Hematopoietic multipotent progenitor cell treated with erythropoietin and hydrocortisone succinate and interleukin-3 and kit ligand, for 15 days (in vitro differentiated cells): ENCODE measurements at regions not wholly inside any gene's neighbourhood (a gene's known extent, or its start where the extent isn't known, plus 50 kb on each side); places are given as distances from the start of the nearest gene placed in this dataset.
"Not testable (repeated sequence)": the region's sequence is repeated elsewhere in the genome, so short reads cannot be mapped to it uniquely, and the experiment has no call there.

Experiments
- DNase-seq: peaks from one replicate; pipeline ENCODE4 v3.0.0-alpha.2; 2015; ENCODE audit warnings: low spot score

- no peak for DNase-seq
Measured at GRCh38 chr5:99315413-99316183, 386.8 kb upstream of the CHD1 start.

- no peak for DNase-seq
Measured at GRCh38 chr5:99314721-99315120, 385.9 kb upstream of the CHD1 start.

GRCh38 chr5:99308131-99308530, 379.3 kb upstream of the CHD1 start:
- DNase-seq = no peak

GRCh38 chr5:99305045-99305580, 376.3 kb upstream of the CHD1 start:
- DNase-seq = no peak

- DNase-seq = no peak
Measured at GRCh38 chr5:99285606-99286005, 356.8 kb upstream of the CHD1 start.

- no peak for DNase-seq
Measured at GRCh38 chr5:99275128-99275527, 346.3 kb upstream of the CHD1 start.

GRCh38 chr5:99272576-99272975, 343.8 kb upstream of the CHD1 start:
- DNase-seq = no peak

GRCh38 chr5:99258819-99259218, 330.0 kb upstream of the CHD1 start:
- no peak for DNase-seq

GRCh38 chr5:99248066-99248465, 319.3 kb upstream of the CHD1 start:
- no peak for DNase-seq

- no peak for DNase-seq
Measured at GRCh38 chr5:99247346-99247745, 318.5 kb upstream of the CHD1 start.

- no peak for DNase-seq
Measured at GRCh38 chr5:99243111-99243510, 314.3 kb upstream of the CHD1 start.

- no peak for DNase-seq
Measured at GRCh38 chr5:99239826-99240360, 311.1 kb upstream of the CHD1 start.

- no peak for DNase-seq
Measured at GRCh38 chr5:99191206-99191745, 262.5 kb upstream of the CHD1 start.

- no peak for DNase-seq
Measured at GRCh38 chr5:99187611-99188010, 258.8 kb upstream of the CHD1 start.

GRCh38 chr5:99179206-99179605, 250.4 kb upstream of the CHD1 start:
- no peak for DNase-seq

GRCh38 chr5:99177796-99178195, 249.0 kb upstream of the CHD1 start:
- no peak for DNase-seq

GRCh38 chr5:99176186-99176585, 247.4 kb upstream of the CHD1 start:
- no peak for DNase-seq

GRCh38 chr5:99169309-99169708, 240.5 kb upstream of the CHD1 start:
- DNase-seq = no peak

- DNase-seq = not testable (repeated sequence)
Measured at GRCh38 chr5:99161538-99161937, 232.7 kb upstream of the CHD1 start.

GRCh38 chr5:99156688-99157087, 227.9 kb upstream of the CHD1 start:
- no peak for DNase-seq

- DNase-seq = not testable (repeated sequence)
Measured at GRCh38 chr5:99143283-99143795, 214.5 kb upstream of the CHD1 start.

- DNase-seq = no peak
Measured at GRCh38 chr5:99141534-99142128, 212.8 kb upstream of the CHD1 start.

GRCh38 chr5:99138911-99139310, 210.1 kb upstream of the CHD1 start:
- DNase-seq = no peak
